Fibroblast of skin of left quadriceps (primary cell): ENCODE measurements at regions not wholly inside any gene's neighbourhood (a gene's known extent, or its start where the extent isn't known, plus 50 kb on each side); places are given as distances from the start of the nearest gene placed in this dataset.
"Not testable (repeated sequence)": the region's sequence is repeated elsewhere in the genome, so short reads cannot be mapped to it uniquely, and the experiment has no call there.

Experiments used
- DNase-seq, 2 experiments: peaks; one replicate each; pipeline ENCODE4 v3.0.0-alpha.2; 2013; ENCODE audit warnings: low read depth in 2 of 2

DNA sequence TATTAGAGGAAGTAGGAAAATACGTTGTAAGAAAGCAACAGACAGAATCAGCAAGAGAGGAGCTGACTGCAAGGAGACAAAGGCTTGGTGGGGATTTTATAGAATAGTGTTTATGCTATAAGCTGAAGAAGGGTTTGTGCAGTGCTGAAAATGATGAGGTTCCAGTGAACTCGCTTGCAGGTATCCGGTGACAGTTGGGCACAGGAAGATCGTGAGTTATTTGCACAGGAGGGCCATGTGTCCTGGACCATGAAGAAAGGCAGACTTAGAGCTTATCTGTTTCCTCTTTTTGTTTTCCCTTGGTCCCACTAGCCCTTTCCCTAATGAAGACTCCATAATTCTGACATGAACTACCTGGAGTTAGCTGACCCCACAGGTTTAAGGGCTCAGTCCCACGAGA lies 61.4 kb downstream of the NXNL2 start:
- no peak for DNase-seq

DNA sequence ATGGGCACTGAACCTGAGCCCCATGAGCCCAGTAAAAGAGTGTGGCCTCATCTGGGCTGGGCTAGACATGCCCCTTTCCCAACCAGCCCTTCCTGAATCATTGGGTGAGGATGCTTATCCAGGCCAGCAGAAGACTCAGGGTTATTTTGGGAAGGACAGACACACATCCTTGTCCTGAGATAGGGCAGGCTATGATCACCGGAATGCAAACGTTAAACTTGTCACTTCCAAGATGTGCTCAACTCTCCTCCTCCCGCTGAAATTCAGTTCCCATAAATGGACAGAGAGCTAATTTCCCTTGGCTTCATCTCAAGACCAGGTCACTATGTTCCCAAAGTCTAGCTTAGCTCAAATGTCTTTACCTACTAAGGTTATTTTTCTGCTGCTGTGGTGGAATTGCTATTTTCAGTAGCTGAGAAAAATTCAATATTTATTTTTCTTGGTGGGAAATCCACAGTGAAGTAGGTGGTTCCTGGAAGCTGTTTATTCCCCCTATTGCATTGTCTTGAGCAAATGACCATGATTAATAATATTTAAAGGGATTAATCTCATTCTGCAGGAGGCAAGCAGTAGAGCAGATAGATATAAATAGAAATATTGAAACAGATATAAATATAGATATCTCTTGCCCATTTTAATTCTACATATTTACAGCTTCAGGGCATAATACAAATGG lies 70.0 kb downstream of the NXNL2 start:
- DNase-seq = no peak

DNA sequence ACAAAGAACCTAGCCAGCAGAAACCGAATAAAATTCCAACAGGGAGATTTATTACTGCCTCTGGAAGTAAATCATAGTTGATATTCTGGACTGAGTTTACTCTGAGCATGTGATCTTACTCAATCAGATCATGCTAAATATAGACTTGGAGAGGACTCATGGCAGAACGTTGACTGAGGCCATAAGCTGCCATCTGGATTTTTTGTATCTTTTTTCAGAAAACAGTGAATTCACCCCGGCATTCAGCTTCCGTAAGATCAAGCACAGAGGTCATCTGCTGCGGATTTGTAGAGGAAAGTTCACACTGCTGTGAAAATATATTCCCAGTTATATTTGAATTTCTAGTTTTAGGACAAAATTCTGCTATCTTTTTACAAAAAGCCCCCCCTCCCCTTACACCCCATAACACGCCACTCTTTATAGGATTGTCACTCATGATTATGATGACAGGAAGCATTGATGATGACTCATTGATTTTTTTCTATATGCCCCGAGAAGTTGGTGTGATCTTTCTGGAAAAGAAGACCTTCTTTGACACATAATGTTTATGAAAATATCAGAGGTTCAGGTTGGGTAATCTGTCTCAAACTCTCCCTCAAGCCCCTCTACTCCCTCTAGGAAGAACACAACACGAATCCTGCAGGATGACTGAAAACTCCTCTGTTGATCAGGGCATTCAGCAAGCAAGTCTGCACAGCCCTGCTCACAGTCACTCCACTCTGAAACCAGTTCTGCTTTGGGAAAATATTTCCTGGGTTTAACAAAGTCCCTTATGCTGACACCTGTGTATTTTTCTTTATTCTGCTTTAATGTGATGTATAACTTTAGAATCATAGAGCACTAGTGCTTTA lies 70.8 kb downstream of the NXNL2 start:
- no peak for DNase-seq

DNA sequence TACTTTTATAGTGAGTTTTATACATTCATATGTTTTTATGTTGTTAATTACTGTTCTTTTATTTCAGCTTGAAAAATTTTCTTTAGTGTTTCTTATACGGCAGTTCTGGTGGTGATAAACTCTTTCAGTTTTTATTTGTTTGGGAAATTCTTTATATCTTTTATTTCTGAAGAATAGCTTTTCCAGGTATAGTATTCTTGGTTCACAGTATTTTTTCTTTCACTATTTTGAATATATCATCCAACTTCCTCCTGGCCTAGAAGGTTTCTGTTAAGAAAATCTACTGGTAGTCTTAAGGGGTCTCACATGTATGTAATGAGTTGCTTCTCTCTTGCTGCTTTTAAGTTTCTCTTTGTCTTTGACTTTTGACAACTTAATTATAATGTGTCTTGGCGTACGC lies 79.4 kb downstream of the NXNL2 start:
- no peak for DNase-seq

DNA sequence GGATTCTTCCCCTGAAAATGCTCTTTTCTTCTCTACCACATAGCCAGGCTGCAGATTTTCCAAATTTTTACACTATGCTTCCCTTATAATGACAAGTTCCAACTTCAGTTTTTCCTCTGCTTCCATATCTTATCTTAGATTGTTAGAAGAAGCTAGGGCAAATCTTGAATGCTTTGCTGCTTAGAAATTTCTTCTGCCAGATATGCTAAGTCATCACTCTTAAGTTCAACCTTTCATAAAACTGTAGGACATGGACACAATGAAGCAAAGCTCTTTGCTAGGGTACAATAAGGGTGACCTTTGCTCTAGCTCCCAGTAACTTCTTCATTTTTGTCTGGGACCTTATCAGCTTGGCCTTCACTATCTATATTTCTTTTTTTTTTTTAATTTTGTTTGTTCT lies 88.7 kb downstream of the NXNL2 start:
- DNase-seq = no peak

DNA sequence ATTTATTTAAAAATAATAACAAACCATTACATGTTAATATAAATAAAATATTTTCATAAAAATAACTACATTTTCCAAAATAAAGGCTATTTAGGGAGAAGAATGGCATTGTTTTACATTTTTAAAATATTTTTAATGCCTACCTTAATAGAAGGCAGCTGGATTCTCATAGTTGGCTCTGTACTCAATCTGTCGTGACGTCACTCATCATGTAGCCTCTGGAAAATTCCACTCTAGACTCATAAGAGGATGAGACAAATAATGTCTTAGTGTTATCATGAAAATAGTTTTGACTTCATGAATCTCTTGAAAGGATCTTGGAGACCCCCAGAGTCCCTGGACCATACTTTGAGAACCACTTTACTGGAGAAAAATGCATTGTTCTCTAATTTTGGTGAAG lies 93.1 kb downstream of the NXNL2 start:
- no peak for DNase-seq

DNA sequence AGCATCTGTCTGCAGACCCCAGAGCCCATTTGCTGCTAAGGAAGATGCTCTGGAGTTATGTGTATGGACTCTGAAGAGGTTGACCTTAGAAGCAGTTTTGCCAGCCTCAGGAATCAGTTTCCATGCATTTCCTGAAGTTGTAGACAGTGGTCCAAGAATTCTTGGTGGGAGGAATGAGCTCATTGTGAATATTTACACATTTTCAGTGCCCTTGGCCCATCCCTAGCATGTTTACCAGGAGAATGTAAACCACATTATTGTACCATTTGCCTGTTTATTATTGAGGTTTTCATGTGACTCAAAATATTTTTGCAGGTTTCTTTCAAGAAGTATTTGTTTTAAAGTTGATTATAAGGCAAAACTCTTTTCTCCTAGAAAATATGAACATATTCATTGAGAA lies 93.8 kb downstream of the NXNL2 start:
- no peak for DNase-seq

DNA sequence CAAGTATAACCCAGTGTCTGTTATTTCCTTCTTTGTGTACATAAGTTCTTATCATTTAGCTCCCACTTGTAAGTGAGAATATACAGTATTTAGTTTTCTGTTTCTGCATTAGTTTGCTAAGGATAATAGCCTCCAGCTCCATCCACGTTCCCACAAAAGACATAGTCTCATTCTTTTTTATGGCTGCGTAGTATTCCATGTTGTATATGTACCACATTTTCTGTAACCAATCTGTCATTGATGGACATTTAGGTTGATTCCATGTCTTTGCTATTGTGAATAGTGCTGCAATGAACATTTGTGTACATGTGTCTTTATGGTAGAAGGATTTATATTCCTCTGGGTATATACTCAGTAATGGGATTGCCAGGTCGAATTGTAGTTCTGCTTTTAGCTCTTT lies 95.6 kb downstream of the NXNL2 start:
- DNase-seq = not testable (repeated sequence)

DNA sequence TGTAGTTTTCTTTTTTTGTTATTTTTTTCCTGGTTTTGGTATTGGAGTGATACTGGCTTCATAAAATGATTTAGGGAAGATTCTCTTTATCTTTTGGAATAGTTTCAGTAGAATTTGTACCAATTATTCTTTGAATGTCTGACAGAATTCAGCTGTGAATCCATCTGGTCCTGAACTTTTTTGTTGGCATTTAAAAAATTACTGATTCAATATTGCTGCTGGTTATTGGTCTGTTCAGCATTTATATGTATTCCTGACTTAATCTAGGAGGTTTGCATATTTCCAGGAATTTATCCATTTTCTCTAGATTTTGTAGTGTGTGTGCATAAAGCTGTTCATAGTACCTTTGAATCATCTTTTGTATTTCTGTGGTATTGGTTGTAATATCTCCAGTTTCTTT lies 100.2 kb downstream of the NXNL2 start:
- no peak for DNase-seq

DNA sequence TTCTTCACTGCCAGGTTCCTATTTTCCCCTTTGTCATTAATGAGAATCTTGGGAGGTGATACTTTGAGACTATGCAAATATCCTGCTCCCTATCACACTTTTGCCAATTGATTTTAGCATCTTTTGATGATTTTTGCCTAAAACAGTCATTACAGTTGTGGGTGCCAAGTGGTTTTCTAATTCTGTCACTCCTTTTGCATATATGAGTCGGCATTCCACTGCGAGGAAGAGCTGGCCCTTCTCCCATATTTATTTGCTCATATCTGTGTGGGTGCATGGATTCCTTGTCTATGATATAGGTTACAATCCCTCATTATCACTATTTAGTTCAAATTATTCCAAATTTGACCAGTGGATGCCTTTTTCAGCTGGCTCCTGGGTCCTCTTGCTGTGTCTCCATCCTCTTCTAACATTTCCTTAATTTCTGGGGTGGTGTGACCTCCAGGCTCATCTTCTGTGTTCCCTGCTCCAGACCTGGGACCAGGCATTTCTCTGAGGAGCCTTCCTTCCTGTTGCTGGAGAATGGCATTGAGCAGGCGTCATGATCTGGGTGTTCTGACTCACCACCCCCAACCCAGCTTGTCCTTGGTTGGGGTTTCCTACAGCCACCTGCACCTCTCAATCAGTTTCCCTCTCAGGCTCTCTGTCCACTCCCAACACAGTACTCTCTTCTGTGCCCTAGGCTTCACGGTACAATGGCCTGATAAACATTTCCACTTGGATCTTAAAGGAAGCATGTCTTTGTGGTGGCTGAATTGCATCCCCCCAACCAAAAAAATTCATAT lies 106.7 kb downstream of the NXNL2 start:
- no peak for DNase-seq

DNA sequence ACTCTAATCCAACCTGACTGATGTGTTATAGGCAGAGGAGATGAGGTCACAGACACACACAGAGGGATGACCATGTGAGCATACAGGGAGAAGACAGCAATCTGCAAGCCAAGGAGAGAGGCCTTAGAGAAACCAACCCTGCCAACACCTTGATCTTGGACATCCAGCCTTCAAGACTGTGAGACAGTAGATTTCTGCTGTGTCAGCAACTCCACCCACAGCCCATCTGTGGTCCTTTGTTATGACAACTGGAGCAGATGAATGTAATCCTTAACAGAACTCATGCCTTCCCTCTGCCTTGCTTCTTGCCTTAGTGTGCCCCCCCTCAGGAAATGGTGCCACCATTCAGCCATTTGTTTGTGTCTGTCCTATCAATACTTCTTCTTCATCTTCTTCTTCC lies 107.4 kb downstream of the NXNL2 start:
- no peak for DNase-seq

DNA sequence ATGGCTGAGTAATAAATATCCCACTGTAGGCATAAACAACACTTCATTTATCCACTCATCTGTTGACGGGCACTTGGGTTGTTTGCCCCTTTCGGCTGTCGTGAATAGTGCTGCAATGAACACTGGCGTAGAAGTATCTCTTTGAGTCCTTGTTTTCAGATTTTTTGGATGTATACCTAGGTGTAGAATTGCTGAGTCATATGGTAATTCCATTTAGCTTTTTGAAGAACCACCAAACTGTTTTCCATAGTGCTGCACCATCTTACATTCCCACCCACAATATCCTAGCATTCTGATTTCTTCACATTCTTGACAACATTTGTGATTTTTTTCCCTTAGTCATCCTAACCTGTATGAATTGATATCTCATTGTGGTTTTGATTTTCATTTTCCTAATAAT lies 109.0 kb downstream of the NXNL2 start:
- no peak for DNase-seq

DNA sequence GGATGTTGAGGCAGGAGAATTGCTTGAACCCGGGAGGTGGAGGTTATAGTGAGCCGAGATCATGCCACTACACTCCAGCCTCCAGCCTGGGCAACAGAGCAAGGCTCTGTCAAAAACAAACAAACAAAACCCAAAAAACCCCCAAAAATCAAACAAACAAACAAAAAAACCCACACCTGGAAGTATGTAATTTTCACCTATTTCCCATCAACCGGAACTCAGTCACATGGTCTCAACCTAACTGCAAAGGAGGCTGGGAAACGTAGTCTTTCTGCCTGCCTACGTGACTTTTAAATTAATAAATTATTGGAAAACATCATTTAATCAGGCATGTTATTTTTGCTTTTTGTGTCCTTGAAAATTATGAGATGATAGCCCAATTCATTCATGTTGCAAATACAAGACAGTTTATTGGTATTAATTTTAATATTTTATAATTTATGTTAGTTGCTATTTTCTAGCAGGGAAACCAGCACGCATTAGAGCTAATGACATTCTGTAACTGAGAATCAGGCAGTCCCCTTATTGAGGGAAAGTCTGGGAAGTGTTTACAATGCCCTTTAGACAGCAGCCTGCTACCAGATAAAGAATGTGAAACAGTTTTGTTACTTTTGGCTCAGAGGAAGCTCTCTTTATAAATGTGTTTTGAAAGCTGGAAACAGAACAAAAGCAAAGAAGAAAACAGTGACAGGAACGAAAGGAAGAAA lies 110.3 kb downstream of the NXNL2 start:
- DNase-seq = no peak

DNA sequence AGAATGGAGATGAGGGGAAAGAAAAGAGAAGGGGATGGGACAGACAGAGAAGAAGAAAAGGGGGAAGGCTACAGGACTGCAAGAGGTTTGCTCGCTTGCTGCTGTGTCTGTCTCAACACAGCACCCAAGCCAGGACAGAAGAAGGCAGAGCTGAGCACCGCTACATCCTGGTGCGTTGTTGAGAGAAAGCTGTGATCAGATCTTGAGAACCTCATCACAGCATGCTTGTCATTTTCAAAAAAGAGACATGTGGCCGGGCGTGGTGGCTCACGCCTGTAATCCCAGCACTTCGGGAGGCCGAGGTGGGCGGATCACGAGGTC lies 110.9 kb downstream of the NXNL2 start:
- DNase-seq = no peak

DNA sequence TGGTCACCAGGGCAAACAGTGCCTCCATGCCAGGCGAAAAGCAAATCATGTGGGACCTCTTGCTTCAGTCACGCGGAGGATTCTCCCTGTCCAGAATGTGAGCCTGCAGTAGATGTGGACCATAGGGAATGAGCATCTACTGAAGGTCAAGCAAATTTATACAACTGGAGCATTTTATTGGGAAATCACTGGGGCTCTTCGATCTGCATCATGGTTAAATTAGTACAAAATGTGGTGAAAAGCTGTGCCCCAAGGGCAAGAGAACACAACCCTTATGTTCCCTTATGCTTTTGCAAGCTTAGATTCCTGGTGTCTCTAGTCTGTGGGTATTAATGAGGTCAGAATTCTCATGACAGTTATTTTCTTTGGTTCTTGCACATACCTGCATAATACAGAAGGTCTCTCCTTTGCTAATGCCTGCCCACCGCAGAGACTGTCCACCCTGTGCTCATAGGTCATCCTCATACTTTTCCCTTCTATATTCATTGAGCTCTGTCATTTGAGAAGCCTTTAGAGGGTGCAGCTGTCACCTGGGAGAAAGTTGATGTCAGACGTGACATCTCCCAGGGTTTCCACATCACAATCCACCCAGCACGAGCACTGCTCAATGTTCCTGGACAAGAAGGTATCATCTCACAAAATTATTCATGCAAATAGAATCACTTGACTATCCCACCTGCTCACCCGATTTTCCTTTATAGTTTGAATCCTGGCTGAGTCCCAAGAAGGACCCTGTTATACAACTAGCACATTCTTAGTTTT lies 111.7 kb downstream of the NXNL2 start:
- no peak for DNase-seq

DNA sequence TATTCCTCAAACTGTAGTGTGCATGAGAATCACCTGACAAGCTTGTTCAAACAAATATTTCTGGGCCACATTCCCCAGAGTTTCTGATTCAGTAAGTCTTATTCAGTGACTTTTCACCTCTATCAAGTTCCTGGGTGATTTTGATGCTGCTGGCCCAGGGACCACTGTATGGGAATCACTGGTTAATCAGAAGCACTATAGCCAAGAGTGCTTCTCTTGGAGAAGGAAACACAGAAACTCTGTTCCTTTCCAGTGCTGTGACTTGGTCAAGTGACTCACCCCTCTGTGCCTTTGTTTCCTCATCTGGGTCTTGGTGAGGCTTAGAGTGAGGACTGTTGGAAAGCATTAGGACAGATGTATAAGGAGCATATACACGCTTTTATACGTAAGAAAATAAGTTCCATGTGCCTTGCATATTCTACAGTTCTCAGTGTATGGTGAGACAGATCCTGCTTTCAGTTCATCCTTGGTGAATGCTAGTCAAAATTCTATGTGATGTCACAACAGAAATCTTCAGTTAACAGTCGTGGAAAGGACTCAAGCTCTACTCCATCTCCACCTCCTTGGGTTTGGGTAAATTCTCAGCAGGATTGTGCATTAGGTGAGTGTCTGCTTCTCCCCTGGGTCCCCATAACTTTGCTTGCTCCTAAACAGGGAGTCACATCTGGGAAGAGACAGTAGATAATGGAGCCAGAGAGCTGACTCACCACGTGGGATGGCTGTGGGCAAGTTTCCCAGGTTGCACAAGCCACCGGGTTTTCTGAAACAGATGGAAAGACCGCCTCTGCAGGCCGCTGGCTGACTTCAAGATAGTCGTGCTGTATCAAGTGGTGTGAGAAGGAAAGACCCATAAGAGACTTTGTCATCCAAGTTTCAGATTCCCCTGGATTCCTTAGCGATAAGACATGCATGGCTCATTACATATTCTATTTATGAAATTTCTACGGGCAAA lies 117.0 kb downstream of the NXNL2 start:
- peak; percentile 94 to 96 for DNase-seq

DNA sequence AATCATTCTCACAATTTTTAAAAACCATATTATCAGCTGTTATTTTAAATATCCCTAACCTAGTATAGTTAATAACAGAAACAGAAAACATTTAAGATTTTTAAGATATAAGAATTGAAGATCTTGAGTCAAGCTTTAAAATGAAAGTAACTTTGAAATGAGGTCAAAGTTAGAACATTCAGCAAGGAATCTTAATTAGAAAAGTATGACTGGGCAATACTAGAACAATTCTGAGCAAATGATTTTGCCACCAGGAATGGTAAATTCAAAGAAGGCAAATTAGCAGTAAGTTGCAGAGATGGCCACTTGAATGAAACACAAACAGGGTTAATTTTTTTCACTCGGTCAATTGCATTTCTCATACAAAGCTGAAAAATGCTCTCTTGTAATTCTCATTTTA lies 117.9 kb downstream of the NXNL2 start:
- DNase-seq = no peak

DNA sequence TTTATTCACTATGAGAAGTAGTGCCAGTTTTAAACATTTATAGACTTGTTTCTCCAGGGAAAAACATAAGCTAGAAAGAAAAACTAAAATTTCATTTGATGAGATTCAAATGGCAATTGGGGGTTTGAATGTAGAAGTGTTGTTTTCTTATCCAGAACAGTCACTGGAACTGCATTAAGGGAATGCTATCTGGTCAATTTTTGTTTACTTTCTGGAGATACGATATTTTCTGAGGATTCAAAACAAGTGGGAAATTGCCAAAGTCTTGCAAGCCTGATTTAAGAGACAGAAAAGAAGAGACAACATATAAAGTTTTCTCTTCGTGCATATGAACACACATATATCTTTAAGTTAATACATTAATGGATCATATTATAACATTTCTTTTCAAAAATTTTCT lies 118.4 kb downstream of the NXNL2 start:
- no peak for DNase-seq

DNA sequence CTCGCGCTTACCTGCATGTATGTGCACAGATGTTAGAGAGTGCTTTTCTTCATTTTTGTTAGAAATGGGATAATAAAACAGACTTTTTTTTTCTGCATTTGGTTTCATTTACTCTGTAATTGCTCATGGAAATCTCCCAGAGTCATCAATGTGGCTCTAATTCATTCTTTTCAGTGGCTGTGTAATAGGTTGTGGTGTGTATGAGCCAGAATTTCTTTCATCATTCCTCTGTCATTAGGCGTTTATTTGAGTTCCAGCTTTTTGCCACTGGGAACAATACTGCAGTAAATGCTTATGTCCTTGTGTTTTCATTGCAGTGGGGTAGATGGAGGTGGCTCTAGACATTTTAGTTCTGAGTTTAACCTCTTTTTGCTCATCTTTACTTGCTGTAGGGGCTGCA lies 118.9 kb downstream of the NXNL2 start:
- DNase-seq = peak in 1 of 2 experiments; percentile 53

DNA sequence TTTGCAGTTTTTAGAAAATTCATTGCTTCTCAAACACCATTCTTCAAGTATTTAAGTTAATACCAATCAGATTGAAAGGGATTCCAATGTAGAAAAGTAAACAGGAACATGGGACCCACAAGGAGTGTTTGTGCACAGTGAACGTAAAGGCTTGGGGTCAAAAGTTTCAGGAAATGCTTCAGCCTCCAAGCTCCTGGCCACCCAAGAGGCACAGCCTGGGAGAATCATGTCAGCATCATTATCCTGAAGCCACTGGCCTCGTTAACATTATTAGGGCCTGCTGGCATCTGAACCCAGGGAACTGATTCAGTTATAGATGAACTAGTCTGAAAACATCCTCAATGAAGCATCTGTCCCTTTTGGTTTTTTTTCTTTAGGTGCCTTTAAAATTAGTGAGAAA lies 122.9 kb downstream of the NXNL2 start:
- no peak for DNase-seq
